GM12891 (cell line): ENCODE measurements at regions not wholly inside any gene's neighbourhood (a gene's known extent, or its start where the extent isn't known, plus 50 kb on each side); places are given as distances from the start of the nearest gene placed in this dataset.

Source experiments
- PAX5 ChIP-seq: IDR thresholded peaks from 2 replicates; pipeline ENCODE4 v1.6.1; 2011; ENCODE audit warnings: low read length, moderate library complexity, mild to moderate bottlenecking; ENCODE audit not compliant: insufficient read depth, severe bottlenecking
- POLR2A ChIP-seq: IDR thresholded peaks from 2 replicates; pipeline ENCODE4 v1.6.1; 2011; ENCODE audit warnings: low read depth, low read length, control low read depth
- POLR2AphosphoS5 ChIP-seq: IDR thresholded peaks from 2 replicates; pipeline ENCODE4 v1.6.1; 2011; ENCODE audit warnings: low read depth, low read length, control low read depth
- TAF1 ChIP-seq: IDR thresholded peaks from 2 replicates; pipeline ENCODE4 v1.6.1; 2011; ENCODE audit warnings: low read depth, low read length, control low read depth

DNA sequence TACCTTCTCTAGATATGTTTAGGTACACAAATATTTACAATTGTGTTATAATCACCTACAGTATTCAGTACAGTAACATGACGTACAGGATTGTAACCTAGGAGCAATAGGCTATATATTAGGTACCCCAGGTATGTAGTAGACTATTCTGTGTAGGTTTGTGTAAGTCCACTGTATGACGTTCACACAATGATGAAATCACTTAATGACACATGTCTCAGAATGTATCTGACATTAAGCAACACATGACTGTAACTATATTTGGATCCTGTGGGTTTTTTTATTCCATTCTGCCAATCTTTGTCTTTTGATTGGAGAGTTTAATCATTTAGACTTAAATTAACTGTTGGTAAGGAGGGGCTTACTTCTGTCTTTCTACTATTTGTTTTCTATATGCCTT, 52.1 kb downstream of the STYXL2 start:
- TF ChIP-seq POLR2A: no peak
- TF ChIP-seq POLR2AphosphoS5: no peak
- TF ChIP-seq PAX5: no peak
- TF ChIP-seq TAF1: no peak
